ENCODE measurements at regions not wholly inside any gene's neighbourhood (a gene's known extent, or its start where the extent isn't known, plus 50 kb on each side); places are given as distances from the start of the nearest gene placed in this dataset.

DNA sequence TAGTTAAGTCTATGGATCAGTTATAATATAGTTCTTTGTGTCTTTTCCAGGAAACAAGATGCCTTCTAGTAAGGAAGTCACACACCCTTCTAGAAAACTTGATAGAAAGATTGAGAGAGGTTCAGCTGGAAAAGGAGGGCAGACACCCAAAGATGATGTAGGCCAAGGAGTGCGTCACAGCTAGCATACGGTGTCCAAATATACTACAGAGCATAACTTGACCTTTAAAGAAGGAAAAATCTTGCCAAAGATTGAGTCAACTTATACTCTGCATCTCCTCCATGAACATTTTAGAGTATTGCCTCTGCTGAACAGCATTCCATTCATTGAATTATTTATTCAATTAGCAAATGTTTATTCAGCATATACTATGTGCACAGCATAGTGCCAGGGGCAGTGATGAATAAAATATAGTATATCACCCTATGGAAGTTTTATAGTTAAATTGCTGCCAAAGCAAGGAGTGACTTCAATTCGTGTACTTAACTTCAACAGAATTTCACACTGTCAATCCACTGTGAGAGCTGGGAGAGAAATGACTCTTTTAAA is 51.9 kb upstream of the SLC6A14 start:
- H3K9me3 ChIP-seq = no peaks in the 10 kb centered on the region
- TF ChIP-seq, protein P1, sequence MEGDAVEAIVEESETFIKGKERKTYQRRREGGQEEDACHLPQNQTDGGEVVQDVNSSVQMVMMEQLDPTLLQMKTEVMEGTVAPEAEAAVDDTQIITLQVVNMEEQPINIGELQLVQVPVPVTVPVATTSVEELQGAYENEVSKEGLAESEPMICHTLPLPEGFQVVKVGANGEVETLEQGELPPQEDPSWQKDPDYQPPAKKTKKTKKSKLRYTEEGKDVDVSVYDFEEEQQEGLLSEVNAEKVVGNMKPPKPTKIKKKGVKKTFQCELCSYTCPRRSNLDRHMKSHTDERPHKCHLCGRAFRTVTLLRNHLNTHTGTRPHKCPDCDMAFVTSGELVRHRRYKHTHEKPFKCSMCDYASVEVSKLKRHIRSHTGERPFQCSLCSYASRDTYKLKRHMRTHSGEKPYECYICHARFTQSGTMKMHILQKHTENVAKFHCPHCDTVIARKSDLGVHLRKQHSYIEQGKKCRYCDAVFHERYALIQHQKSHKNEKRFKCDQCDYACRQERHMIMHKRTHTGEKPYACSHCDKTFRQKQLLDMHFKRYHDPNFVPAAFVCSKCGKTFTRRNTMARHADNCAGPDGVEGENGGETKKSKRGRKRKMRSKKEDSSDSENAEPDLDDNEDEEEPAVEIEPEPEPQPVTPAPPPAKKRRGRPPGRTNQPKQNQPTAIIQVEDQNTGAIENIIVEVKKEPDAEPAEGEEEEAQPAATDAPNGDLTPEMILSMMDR (IDR thresholded peaks at IDR 0.05; ENCODE audit: low read depth, low read length) = no peak
- H3K36me3 ChIP-seq = no peaks in the 10 kb centered on the region
- DNase-seq = no peak
- H3K4me3 ChIP-seq (ENCODE audit: low read depth, low read length) = no peak overlapping the region
- H3K4me1 ChIP-seq = no peaks in the 10 kb centered on the region
- no peaks in the 10 kb centered on the region for H3K27me3 ChIP-seq
